Smooth muscle cell (in vitro differentiated cells): ENCODE measurements at regions not wholly inside any gene's neighbourhood (a gene's known extent, or its start where the extent isn't known, plus 50 kb on each side); places are given as distances from the start of the nearest gene placed in this dataset.

Experiments used
- DNase-seq: peaks from one replicate; lab custom pipeline; 2025; ENCODE audit not compliant: unreplicated experiment; lab: John Stamatoyannopoulos, UW
- H2AFZ ChIP-seq: fragments of 200-600 bp; sonication (generic); 2 replicates; pipeline ENCODE4 v1.6.0; 2016; ENCODE audit warnings: antibody characterized with exemption, low read depth, mild to moderate bottlenecking
- H3F3A ChIP-seq: fragments of 200-600 bp; sonication (generic); 2 replicates; pipeline ENCODE4 v1.6.0; 2017; ENCODE audit warnings: antibody characterized with exemption, low read depth
- H3K27ac ChIP-seq: fragments of 200-600 bp; sonication (generic); 2 replicates; pipeline ENCODE4 v1.5.1; 2016; ENCODE audit warnings: low read depth, mild to moderate bottlenecking
- H3K27me3 ChIP-seq: fragments of 200-600 bp; sonication (generic); 2 replicates; pipeline ENCODE4 v1.6.1; 2016; ENCODE audit warnings: low read depth, mild to moderate bottlenecking
- H3K36me3 ChIP-seq: fragments of 200-600 bp; sonication (generic); 2 replicates; pipeline ENCODE4 v1.5.1; 2016; ENCODE audit warnings: low read depth
- H3K4me1 ChIP-seq: fragments of 200-600 bp; sonication (generic); 2 replicates; pipeline ENCODE4 v1.5.1; 2016; ENCODE audit warnings: low read depth
- H3K4me2 ChIP-seq: fragments of 200-600 bp; sonication (generic); 2 replicates; pipeline ENCODE4 v1.6.0; 2016; ENCODE audit warnings: mild to moderate bottlenecking
- H3K4me3 ChIP-seq: fragments of 200-600 bp; sonication (generic); 2 replicates; pipeline ENCODE4 v1.5.1; 2016; ENCODE audit warnings: mild to moderate bottlenecking
- H3K79me2 ChIP-seq: fragments of 200-600 bp; sonication (generic); 2 replicates; pipeline ENCODE4 v1.6.0; 2016; ENCODE audit warnings: low read depth, mild to moderate bottlenecking
- H3K9ac ChIP-seq: fragments of 200-600 bp; sonication (generic); 2 replicates; pipeline ENCODE4 v1.6.0; 2016; ENCODE audit warnings: low read depth
- H3K9me3 ChIP-seq: fragments of 200-600 bp; sonication (generic); replicated peaks from 2 replicates; pipeline ENCODE4 v1.5.1; 2016; ENCODE audit warnings: low read depth
- H4K20me1 ChIP-seq: fragments of 200-600 bp; sonication (generic); 2 replicates; pipeline ENCODE4 v1.6.0; 2016; ENCODE audit warnings: low read depth
- WGBS: methylation state at CpG from one replicate; pipeline ENCODE4 v1.1.7; 2016; ENCODE audit warnings: low lambda C conversion rate; 5-methylcytosine and 5-hydroxymethylcytosine counted together
- TF ChIP-seq, protein P1 (sequence below): fragments of 200-600 bp; sonication (generic); IDR thresholded peaks from 2 replicates; pipeline ENCODE4 v1.5.1; 2017; ENCODE audit warnings: borderline replicate concordance, mild to moderate bottlenecking, antibody characterized with exemption; ENCODE audit not compliant: insufficient read depth, poor library complexity, severe bottlenecking

DNA sequence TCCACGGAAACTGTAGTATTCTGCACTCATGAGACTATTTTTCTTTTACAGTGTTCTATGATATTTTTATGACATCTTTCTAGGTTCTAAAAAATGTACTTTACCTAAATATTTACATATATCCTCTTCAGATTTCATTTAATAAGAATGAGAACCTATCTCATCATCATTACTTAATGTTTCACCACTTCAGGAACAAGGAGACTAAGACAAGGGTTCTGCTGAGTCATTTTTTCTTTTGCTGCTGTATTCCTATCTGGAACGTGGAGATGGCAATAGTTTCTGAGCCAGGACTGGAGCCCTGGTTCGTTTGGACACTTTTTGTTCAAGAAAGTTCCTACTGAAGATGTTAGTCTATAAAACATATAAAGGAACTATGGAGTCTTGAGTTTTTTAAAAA, 258.2 kb upstream of the MAP3K1 start:
- TF ChIP-seq, protein P1, sequence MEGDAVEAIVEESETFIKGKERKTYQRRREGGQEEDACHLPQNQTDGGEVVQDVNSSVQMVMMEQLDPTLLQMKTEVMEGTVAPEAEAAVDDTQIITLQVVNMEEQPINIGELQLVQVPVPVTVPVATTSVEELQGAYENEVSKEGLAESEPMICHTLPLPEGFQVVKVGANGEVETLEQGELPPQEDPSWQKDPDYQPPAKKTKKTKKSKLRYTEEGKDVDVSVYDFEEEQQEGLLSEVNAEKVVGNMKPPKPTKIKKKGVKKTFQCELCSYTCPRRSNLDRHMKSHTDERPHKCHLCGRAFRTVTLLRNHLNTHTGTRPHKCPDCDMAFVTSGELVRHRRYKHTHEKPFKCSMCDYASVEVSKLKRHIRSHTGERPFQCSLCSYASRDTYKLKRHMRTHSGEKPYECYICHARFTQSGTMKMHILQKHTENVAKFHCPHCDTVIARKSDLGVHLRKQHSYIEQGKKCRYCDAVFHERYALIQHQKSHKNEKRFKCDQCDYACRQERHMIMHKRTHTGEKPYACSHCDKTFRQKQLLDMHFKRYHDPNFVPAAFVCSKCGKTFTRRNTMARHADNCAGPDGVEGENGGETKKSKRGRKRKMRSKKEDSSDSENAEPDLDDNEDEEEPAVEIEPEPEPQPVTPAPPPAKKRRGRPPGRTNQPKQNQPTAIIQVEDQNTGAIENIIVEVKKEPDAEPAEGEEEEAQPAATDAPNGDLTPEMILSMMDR, result no peak

DNA sequence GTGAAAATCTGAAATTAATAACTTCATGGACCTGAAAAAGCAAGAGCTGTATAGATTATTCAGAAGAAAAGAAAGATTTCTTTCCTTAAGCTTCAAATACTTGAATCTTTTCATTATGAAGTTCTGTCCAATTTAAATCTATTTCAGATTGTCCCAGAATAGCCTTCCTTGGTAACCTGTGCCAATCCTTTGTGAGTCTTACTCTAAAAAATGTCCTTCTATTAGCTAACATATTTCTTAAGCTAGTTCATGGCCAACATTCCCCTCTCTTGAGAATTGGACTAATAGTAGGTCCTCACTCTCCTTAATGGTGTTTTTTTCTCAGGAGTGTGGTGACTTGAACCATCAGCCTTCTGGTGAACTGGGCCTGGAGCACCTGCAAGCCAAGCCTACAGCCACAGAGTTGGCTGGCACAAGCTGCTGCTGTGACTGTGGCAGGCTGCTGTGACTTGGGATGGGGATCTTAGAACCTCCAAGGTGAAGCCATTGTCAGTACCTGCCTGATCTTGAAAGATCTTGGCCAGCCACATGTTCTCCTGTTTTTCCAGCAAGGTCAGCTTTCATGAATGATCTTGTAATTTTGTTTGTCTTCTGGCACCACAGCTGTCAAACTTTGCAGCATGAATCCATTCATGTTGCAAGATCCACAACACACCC, 262.6 kb upstream of the MAP3K1 start:
- Histone ChIP-seq H3K4me2 (no peak overlapping the region), H3K9me3 (no peaks in the 10 kb centered on the region), H3F3A (no peaks in the 10 kb centered on the region), H4K20me1 (no peaks in the 10 kb centered on the region), H3K79me2 (no peaks in the 10 kb centered on the region), H3K27ac (no peak overlapping the region), H3K4me3 (no peak overlapping the region), H3K4me1 (no peaks in the 10 kb centered on the region), H3K9ac (no peak overlapping the region), H3K27me3 (no peaks in the 10 kb centered on the region), H3K36me3 (no peaks in the 10 kb centered on the region), H2AFZ (no peak overlapping the region)
- TF ChIP-seq, protein P1, result no peak
- no peak for DNase-seq

More for the DNA sequence above, 258.2 kb upstream of the MAP3K1 start:
- Histone ChIP-seq H3K4me3 (no peak overlapping the region), H3K4me2 (no peak overlapping the region), H3F3A (peaks cover 2% of the 10 kb centered on the region), H3K27ac (no peak overlapping the region), H3K27me3 (no peaks in the 10 kb centered on the region), H2AFZ (peak overlapping the region; percentile 18), H3K36me3 (no peaks in the 10 kb centered on the region), H3K79me2 (no peaks in the 10 kb centered on the region), H3K9ac (no peak overlapping the region), H4K20me1 (no peaks in the 10 kb centered on the region), H3K9me3 (no peaks in the 10 kb centered on the region), H3K4me1 (no peaks in the 10 kb centered on the region)
- no peak for DNase-seq
- 51% methylated on average over 3 of the region's 3 CpGs for WGBS

DNA sequence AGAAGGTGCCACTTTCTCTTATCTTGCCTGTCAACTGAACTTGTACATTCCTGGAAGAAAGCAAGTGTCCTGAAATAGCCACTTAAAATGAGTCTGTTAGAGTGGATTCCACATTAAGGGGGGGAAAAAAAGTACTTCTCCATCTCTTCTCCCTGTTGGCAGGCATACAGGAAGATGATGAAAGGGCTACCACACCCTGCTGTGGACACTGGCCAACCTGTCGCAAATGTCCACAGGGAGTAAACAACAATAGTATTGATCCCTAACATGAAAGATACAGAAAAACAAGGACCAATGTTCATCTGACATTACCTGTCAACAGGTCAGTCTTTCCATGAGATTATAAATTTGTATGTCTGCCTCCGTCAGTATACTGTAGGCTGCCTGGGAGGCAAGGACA, 265.1 kb upstream of the MAP3K1 start:
- H2AFZ ChIP-seq, result no peak overlapping the region
- no peaks in the 10 kb centered on the region for H3K4me1 ChIP-seq
- no peaks in the 10 kb centered on the region for H3K79me2 ChIP-seq
- H3K27ac ChIP-seq, result no peak overlapping the region
- H3K4me2 ChIP-seq, result no peak overlapping the region
- 95% methylated on average over 2 of the region's 2 CpGs for WGBS
- H3K9ac ChIP-seq, result no peak overlapping the region
- H3F3A ChIP-seq, result no peaks in the 10 kb centered on the region
- H3K9me3 ChIP-seq, result no peaks in the 10 kb centered on the region
- TF ChIP-seq, protein P1, result no peak
- no peaks in the 10 kb centered on the region for H4K20me1 ChIP-seq
- H3K36me3 ChIP-seq, result no peaks in the 10 kb centered on the region
- no peak for DNase-seq
- no peak overlapping the region for H3K4me3 ChIP-seq
- H3K27me3 ChIP-seq, result no peaks in the 10 kb centered on the region

DNA sequence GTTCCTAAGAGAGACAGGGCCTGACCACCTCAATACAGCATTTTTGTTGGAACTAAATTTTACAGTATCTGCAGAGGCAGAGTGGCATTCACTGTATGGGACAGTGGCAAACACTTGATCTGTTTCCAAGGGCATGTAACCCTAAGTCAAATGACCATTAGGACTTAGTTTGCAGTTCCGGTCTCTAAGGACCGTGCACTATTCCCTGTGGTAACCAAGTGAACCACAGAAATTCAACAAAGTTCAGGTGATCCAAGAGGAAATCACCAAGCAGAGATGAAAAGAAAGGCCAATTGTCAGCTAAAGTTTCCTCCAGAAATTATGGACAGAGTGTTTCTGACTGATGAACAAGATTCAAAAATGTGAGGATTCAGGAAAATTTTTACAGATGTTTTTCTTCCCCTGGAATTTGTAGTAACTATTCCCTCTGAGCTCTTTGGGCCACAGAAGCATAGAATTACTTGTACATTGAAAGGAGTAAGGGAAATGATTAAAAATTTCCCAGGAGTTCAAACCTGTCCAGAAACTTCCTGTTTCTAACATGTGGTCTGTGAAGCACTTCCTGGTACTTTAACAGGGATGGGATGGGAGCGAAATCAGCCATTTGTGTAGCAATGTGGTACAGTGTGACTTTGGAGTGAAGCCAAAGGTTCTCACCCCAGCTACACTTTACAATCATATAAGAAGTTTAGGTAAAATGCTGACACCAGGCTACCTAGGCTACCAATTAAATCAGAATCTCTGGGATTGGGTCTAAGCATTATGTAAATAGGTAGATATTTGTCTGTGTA, 266.1 kb upstream of the MAP3K1 start:
- Histone ChIP-seq H3K4me3 (no peak overlapping the region), H3K4me1 (no peaks in the 10 kb centered on the region), H3K4me2 (no peak overlapping the region), H4K20me1 (no peaks in the 10 kb centered on the region), H3K27ac (no peak overlapping the region), H3K79me2 (no peaks in the 10 kb centered on the region), H3F3A (no peaks in the 10 kb centered on the region), H3K27me3 (no peaks in the 10 kb centered on the region), H3K9ac (no peak overlapping the region), H2AFZ (no peak overlapping the region), H3K36me3 (no peaks in the 10 kb centered on the region), H3K9me3 (no peaks in the 10 kb centered on the region)
- 96% methylated on average over 3 of the region's 3 CpGs for WGBS
- DNase-seq, result no peak
- TF ChIP-seq, protein P1, result no peak
